RKO (cell line): ENCODE measurements at regions not wholly inside any gene's neighbourhood (a gene's known extent, or its start where the extent isn't known, plus 50 kb on each side); places are given as distances from the start of the nearest gene placed in this dataset.

Source experiments
- DNase-seq: peaks from one replicate; pipeline ENCODE4 v3.0.0-alpha.2; 2016; ENCODE audit warnings: low spot score

GRCh38 chr5:124263680-124264491, 482.6 kb downstream of the ZNF608 start:
- DNase-seq, result no peak

DNA sequence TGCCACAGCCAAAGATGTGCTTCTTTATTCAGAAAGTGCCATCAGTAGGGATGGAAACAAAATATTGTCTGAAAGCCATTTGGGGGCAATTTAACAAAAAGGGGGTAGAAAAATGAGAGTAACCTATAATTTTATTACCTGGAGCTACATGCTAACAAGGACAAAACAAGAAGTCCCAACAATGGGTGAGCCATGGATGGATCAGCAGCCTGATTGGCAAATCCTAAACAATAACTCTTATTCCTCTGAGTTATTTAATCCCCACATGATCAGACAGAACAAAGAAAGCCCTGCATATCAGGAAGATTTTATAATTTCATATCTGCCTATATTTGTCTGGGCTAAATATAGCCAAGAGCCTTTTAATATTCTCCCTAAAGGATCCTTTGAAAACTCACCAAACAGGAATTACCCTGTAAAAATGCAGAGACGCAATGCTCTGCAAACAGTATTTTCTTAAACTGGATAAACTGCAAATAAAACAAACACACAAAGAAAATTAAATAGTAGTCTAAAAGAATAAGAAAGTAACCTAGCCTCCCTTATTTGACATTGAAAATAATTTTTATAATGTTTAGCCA, 483.4 kb downstream of the ZNF608 start:
- DNase-seq, result no peak

GRCh38 chr5:124262470-124262869, 484.0 kb downstream of the ZNF608 start:
- no peak for DNase-seq

- DNase-seq, result no peak
Measured at GRCh38 chr5:124261848-124262247, 484.6 kb downstream of the ZNF608 start.

GRCh38 chr5:124260921-124261515, 485.4 kb downstream of the ZNF608 start:
- no peak for DNase-seq

- no peak for DNase-seq
Measured at GRCh38 chr5:124259017-124259416, 487.4 kb downstream of the ZNF608 start.

- no peak for DNase-seq
Measured at GRCh38 chr5:124257048-124257447, 489.4 kb downstream of the ZNF608 start.

DNA sequence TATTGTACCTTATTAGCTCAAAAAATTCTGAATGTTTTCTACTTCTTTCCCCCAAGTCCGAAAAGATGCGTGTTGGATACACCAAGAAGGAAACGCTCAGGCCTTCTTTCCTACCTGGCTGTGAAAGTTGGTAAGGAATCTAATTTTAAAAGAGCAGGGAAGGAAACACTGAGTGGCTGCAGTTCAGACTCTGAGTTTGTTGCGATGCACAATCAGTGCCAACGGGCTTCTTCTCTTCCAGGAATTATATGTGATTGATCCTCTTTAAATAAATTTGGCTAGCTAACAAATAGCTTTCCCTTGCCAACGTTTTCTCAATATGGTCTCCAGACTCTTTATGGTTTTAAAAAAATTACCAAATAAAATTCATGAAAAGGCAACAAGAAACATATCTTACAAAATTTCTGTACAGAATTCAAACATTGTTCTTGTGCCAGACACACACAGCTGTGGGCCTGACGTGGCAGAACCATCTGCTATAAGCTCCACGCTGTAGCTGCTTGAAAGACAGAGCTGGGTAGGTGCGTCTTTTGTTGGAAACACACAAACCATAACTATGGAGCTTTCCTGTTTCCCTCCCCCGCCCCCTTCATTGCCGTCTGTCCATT, 493.1 kb downstream of the ZNF608 start:
- no peak for DNase-seq

DNA sequence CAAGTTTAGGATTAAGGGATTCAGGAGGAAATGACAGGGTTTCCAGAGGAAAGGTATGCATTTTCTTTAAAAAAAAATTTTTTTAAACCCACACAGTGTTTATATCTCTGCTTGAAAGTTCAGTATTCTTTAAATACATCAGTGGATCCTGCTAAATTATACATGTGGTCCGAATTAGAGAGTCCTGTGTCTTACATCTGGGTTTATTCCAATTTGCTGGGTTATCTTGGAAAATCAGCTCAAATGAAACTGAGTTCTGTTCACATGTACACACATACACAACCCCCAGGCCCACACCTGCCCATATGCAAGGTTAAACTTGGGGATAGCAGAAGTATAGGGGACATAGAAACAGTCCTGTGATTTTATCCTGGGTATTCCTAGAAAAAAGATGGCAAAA, 493.7 kb downstream of the ZNF608 start:
- DNase-seq, result no peak

DNA sequence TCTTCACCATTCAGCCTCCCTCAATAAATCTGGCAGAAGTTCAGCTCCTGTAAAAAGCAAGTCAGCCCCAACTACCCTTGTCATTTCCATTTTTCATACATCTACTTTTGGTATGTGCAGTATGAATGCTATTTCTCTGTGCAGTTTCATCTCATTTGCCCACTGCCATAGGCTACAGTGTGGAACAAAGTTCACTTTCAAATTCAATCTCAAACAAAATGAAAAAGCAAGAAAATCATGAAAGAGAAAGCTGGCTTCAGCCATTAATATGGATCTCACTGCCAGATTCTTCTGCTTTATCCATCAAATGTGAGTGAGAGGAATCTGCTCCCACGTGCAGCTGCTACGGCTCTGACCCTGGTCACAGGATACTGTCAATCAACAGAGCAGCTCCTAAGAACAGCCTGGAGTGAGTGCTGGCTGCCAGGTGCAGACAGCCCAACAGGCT, 494.2 kb downstream of the ZNF608 start:
- DNase-seq, result no peak

DNA sequence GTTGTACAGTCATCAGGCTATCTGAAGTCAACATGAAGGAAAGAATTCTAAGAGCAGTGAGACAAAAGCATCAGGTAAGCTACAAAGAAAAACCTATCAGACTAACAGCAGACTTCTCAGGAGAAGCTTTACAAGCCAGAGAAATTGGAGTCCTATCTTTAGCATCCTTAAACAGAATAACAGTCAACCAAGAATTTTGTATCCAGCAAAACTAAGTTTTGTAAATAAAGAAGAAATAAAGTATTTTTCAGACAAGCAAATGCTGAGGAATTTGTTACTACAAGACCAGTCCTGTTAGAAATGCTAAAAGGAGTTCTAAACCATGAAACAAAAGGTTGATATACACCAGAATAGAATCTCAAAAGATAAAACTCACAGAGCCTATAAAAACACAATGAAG, 501.2 kb downstream of the ZNF608 start:
- no peak for DNase-seq

DNA sequence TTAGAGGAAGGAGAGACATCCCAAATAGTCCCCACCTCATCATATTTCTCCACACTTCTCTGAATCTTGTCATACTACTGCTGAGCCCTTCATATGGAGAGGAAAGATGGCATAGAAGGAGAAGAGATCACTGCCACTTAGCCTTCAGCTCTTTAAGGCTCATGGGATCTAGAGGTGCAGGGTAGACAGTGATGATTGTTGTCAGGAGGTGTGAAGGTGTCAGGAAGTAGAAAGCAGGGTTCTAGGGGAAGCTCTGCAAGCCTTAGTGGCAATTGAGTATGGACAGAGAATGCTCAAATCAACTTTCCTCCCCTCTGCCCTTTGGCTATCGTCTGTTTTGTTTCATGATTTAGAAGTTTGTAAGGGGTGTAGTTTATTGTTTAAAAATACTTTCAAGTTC, 505.7 kb downstream of the ZNF608 start:
- DNase-seq, result no peak

DNA sequence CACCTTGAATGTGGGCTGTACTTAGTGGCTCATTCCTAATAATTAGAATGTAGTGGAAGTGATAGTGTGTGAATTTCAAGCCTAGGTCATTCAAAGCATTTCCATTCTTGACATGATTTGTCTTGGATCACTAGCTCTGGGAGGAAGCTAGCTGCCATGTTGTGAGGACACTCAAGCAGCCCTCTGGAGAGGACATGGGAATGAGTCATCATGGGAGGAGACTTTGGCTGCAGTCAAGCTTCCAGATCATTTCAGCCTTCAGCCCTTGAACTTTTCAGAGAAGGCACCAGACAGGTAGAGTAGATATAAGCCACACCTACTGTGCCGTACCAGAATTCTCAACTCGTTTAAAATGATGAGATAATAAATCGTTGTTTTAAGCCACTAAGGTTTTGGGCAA, 506.9 kb downstream of the ZNF608 start:
- no peak for DNase-seq

- no peak for DNase-seq
Measured at GRCh38 chr5:124238350-124238749, 508.1 kb downstream of the ZNF608 start.

- DNase-seq, result no peak
Measured at GRCh38 chr5:124237206-124237695, 509.2 kb downstream of the ZNF608 start.

GRCh38 chr5:124236361-124237205, 509.9 kb downstream of the ZNF608 start:
- DNase-seq, result no peak

GRCh38 chr5:124235576-124235975, 510.9 kb downstream of the ZNF608 start:
- DNase-seq, result no peak

DNA sequence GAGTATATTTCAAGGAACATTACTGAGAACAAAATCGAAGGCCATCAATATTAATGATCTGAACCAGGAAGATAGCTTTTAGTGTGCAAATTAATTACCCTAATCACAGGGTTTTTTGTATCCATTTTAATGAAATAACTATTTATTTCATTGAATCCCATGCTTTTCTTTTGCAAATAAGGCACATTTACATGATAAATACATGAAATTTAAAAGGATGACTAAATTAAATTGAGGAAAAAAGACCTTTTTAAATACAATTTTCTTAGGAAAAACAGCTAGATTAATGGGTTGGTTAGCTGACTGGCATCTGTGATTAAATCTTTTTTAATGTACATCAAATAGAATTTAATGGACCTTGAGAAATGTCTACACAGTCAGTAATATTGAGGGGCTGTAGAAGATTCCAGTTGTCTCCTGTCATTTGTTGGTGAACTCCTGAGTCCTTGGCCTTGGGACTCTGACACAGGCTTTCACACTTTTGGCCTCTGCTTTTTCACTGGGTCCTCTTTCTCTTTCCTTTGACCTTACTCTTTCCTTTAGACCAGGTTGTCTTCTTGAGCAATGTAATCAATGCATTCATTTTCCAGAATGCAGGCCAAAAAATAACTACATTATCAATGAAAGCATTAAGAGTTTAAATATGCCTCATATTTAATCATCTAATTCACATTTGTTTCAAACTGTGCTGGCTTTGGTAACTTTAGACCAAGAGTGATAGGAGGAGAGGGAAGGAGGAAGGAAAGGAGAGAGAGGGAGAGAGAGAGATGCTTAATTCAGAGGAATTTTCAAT, 511.5 kb downstream of the ZNF608 start:
- DNase-seq, result no peak

DNA sequence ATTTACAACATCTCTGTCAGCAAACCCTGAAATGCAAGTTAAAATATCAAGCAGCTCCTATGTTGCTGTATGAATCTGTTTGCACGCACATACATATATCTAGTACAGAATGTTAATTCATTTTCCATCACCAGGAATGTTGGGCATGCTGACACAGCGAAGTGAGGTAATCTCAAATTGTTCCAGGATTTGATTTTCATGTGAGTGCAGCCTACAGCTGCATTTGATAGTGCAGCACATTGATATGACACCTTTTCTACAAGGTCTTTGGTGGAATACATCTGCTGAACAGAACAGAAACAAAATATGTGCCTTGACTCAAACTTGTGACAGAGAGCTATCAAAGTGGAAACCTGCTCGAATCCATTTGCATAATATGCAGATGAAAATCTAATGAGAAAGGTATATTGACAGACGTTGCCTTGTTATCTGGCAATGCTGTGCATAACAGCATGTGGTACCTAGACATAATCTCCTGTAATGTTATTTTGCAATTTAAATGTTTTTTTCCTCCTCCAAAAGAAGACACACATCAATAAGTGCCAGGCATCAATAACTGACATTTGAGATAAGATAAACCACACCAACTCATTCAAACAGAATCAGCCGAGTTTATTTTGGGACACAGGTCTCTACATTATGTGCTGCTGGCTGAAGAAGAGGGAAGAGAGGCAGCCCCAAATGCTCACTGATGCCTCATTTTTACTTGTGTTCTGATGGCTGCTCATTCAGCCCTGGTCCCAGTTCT, 512.2 kb downstream of the ZNF608 start:
- DNase-seq, result no peak

DNA sequence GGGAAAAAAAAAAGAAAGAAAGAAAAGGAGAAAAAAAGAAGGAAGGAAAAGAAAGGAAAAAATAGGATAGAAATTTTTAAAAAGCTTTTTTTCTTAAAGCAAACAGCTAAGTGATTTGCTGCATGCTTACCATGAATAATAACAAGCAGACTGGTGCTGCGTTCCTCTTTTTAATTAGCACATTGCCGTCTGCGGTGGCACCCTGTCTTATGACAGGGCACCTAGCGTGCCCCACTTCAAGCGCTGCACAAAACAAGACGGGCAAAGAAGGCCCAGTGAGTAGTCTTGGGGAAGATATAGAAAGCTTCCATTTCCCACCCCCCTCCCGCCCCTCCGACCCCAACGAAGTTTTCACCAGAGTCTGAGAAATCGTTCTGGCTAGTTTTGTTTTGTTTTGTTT, 513.9 kb downstream of the ZNF608 start:
- DNase-seq, result no peak
